KMS-11 (cell line): ENCODE measurements at regions not wholly inside any gene's neighbourhood (a gene's known extent, or its start where the extent isn't known, plus 50 kb on each side); places are given as distances from the start of the nearest gene placed in this dataset.

Source experiments
- H2AFZ ChIP-seq: fragments of 200-600 bp; sonication (generic); 2 replicates; pipeline ENCODE4 v1.6.1; 2016; ENCODE audit warnings: antibody characterized with exemption, mixed run types, low read depth
- H3K27ac ChIP-seq: fragments of 200-600 bp; sonication (generic); 2 replicates; pipeline ENCODE4 v1.6.1; 2016; ENCODE audit warnings: mild to moderate bottlenecking, mixed run types
- H3K27me3 ChIP-seq: fragments of 200-600 bp; sonication (generic); 2 replicates; pipeline ENCODE4 v1.6.1; 2017; ENCODE audit warnings: mild to moderate bottlenecking, low read depth, mixed run types, moderate library complexity; ENCODE audit not compliant: insufficient read depth
- H3K36me3 ChIP-seq: fragments of 200-600 bp; sonication (generic); 2 replicates; pipeline ENCODE4 v1.6.1; 2017; ENCODE audit warnings: mild to moderate bottlenecking, mixed run types; ENCODE audit not compliant: insufficient read depth
- H3K4me1 ChIP-seq: fragments of 200-600 bp; sonication (generic); 2 replicates; pipeline ENCODE4 v1.6.1; 2016; ENCODE audit warnings: mild to moderate bottlenecking, low read depth, mixed run types; ENCODE audit not compliant: poor library complexity, severe bottlenecking
- H3K4me2 ChIP-seq: fragments of 200-600 bp; sonication (generic); 2 replicates; pipeline ENCODE4 v1.7.0; 2016; ENCODE audit warnings: mild to moderate bottlenecking, mixed run types
- H3K4me3 ChIP-seq: fragments of 200-600 bp; sonication (generic); IDR thresholded peaks from 2 replicates; pipeline ENCODE4 v1.6.1; 2017; ENCODE audit warnings: low read depth, low read length, mixed read lengths; ENCODE audit not compliant: insufficient read depth
- H3K79me2 ChIP-seq: fragments of 200-600 bp; sonication (generic); 2 replicates; pipeline ENCODE4 v1.6.1; 2016; ENCODE audit warnings: low read depth, mixed run types; ENCODE audit not compliant: insufficient read depth
- H3K9ac ChIP-seq: fragments of 200-600 bp; sonication (generic); 2 replicates; pipeline ENCODE4 v1.6.1; 2016; ENCODE audit warnings: mild to moderate bottlenecking, mixed run types
- H4K20me1 ChIP-seq: fragments of 200-600 bp; sonication (generic); 2 replicates; pipeline ENCODE4 v1.6.1; 2016; ENCODE audit warnings: mild to moderate bottlenecking, mixed run types; ENCODE audit not compliant: insufficient read depth
- TF ChIP-seq, protein P1 (sequence below): fragments of 200-600 bp; sonication (generic); conservative IDR thresholded peaks from 2 replicates; pipeline ENCODE4 v1.6.1; 2017; ENCODE audit warnings: low read depth, mild to moderate bottlenecking, antibody characterized with exemption, low read length, moderate library complexity, mixed read lengths

DNA sequence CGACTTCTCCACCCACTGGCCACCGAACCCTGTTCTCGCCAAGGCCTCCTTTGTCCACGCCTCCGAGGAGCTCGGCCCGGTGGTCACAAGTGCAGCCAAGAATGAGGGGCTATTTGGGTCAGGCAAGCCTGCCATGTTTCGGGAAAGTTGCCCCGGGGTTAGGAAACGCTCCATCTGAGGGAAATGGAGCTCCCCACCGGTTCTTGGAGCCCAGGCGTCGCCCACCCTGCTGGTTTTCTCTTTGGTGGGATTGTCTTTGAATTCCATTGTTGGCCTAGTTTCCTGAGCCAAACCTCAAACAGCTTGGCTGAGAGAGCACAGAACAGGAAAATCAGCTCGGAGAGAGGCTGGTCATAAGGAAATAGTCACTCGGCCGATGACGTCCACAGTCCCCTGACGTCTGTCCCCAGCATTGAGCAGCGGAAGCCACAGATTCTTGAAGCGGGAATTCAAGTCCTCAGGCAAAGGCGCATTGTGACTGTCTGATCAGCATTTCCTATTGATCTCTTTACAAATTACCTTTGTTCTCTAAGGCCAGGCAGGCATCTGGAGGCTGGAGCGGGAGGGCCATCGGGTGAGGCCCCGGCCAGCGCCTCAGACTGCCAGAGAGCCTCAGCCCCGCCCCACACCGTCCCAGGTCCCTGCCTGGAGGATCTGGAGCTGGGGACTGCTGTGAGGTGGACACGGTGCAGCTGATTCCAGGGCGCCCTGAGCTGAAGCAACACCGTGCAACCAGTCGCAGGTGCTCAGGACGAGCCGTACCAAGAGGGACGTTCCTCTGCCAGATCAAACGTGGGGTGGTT lies 138.6 kb downstream of the DLL1 start:
- Histone ChIP-seq H4K20me1 (no peaks in the 10 kb centered on the region), H3K4me1 (no peaks in the 10 kb centered on the region), H3K36me3 (no peaks in the 10 kb centered on the region), H3K27me3 (peaks cover 21% of the 10 kb centered on the region; the same call in 1 of the 2 replicates), H3K27ac (no peak overlapping the region), H3K9ac (no peak overlapping the region), H2AFZ (no peak overlapping the region), H3K79me2 (no peaks in the 10 kb centered on the region), H3K4me3 (no peak overlapping the region), H3K4me2 (no peak overlapping the region)
- TF ChIP-seq, protein P1, sequence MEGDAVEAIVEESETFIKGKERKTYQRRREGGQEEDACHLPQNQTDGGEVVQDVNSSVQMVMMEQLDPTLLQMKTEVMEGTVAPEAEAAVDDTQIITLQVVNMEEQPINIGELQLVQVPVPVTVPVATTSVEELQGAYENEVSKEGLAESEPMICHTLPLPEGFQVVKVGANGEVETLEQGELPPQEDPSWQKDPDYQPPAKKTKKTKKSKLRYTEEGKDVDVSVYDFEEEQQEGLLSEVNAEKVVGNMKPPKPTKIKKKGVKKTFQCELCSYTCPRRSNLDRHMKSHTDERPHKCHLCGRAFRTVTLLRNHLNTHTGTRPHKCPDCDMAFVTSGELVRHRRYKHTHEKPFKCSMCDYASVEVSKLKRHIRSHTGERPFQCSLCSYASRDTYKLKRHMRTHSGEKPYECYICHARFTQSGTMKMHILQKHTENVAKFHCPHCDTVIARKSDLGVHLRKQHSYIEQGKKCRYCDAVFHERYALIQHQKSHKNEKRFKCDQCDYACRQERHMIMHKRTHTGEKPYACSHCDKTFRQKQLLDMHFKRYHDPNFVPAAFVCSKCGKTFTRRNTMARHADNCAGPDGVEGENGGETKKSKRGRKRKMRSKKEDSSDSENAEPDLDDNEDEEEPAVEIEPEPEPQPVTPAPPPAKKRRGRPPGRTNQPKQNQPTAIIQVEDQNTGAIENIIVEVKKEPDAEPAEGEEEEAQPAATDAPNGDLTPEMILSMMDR, result no peak

DNA sequence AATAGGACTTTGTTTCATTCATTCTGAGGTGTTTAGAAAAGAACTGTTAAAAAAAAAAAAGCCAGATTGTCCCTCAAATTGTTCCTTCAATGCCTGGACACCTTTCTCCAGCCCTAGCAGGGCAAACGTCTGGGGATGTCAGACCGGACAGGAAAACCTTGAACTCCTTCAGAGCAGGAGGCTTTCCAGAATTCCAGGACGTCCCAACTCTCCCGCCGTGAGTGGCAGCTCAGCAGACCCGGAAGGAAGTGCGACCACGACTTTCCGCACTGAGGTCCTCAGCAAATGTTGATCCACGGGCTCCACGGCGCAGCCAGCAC lies 139.1 kb downstream of the DLL1 start:
- H4K20me1 ChIP-seq, result no peaks in the 10 kb centered on the region
- no peak overlapping the region for H2AFZ ChIP-seq
- H3K36me3 ChIP-seq, result no peaks in the 10 kb centered on the region
- TF ChIP-seq, protein P1, result no peak
- no peaks in the 10 kb centered on the region for H3K4me1 ChIP-seq
- H3K79me2 ChIP-seq, result no peaks in the 10 kb centered on the region
- H3K9ac ChIP-seq, result no peak overlapping the region
- peaks cover 19% of the 10 kb centered on the region; the same call in 1 of the 2 replicates for H3K27me3 ChIP-seq
- no peak overlapping the region for H3K4me2 ChIP-seq
- H3K27ac ChIP-seq, result no peak overlapping the region
- no peak overlapping the region for H3K4me3 ChIP-seq

DNA sequence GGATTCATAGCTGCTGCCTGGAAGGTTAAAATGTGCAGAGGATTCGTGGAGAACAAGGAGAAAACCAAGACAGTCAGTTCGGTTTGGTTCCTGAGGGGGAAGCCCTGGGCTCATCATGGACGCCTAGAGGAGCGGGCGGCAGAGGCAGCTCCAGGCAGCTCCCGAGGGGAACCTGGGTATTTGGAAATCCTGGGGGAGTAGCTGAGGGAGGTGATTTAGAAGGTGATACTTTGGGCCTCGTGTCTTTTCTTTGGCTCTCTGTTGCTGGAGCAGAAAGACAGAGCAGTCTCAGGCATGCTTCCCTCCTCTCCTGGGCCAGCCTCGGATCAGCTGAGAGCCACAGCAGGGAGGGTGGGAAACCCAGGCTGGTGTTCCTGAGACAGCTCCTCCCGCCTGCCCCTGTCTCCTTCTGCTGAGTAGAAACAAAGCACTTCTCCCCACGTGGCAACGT lies 139.5 kb downstream of the DLL1 start:
- H3K36me3 ChIP-seq, result no peaks in the 10 kb centered on the region
- H3K27me3 ChIP-seq, result peaks cover 19% of the 10 kb centered on the region; the same call in 1 of the 2 replicates
- H3K4me2 ChIP-seq, result no peak overlapping the region

GRCh38 chr6:170150590-170150945 lies 140.3 kb downstream of the DLL1 start:
- Histone ChIP-seq H3K9ac (no peak overlapping the region), H2AFZ (no peak overlapping the region), H3K4me2 (no peak overlapping the region), H3K79me2 (no peaks in the 10 kb centered on the region), H3K4me1 (no peaks in the 10 kb centered on the region), H4K20me1 (no peaks in the 10 kb centered on the region), H3K27ac (no peak overlapping the region), H3K36me3 (no peaks in the 10 kb centered on the region), H3K27me3 (peaks cover 19% of the 10 kb centered on the region; the same call in 1 of the 2 replicates), H3K4me3 (no peak overlapping the region)
- TF ChIP-seq, protein P1, result no peak

More for the DNA sequence above, 139.5 kb downstream of the DLL1 start:
- Histone ChIP-seq H3K79me2 (no peaks in the 10 kb centered on the region), H3K27ac (no peak overlapping the region), H2AFZ (no peak overlapping the region), H3K4me1 (no peaks in the 10 kb centered on the region), H3K9ac (no peak overlapping the region), H4K20me1 (no peaks in the 10 kb centered on the region), H3K4me3 (no peak overlapping the region)
- TF ChIP-seq, protein P1, result no peak
